Adrenal gland (tissue), 5 donors: ENCODE measurements at regions not wholly inside any gene's neighbourhood (a gene's known extent, or its start where the extent isn't known, plus 50 kb on each side); places are given as distances from the start of the nearest gene placed in this dataset.

ENCODE experiments used
- POLR2A ChIP-seq, 2 donors: fragments of 450-650 bp; IDR thresholded peaks; one replicate each; pipeline ENCODE4 v1.6.1; 2017; ENCODE audit warnings: antibody characterized with exemption in 2 of 2, mild to moderate bottlenecking in 2 of 2, moderate library complexity in 1 of 2
- TF ChIP-seq, protein P1 (sequence below), 6 experiments: fragments of 450-650 bp in 4 of 6; fragments of 200-600 bp in 2 of 6; sonication (generic) in 1 of 6; IDR thresholded peaks; 1 replicate in 5 of 6; 2 replicates in 1 of 6; pipeline versions ENCODE4 v1.5.1 to v1.8.0; 2016 to 2021; ENCODE audit warnings: antibody characterized with exemption in 6 of 6, mild to moderate bottlenecking in 2 of 6, moderate library complexity in 1 of 6
- donor health status: DM: no; HTN: no; CAD: no.

DNA sequence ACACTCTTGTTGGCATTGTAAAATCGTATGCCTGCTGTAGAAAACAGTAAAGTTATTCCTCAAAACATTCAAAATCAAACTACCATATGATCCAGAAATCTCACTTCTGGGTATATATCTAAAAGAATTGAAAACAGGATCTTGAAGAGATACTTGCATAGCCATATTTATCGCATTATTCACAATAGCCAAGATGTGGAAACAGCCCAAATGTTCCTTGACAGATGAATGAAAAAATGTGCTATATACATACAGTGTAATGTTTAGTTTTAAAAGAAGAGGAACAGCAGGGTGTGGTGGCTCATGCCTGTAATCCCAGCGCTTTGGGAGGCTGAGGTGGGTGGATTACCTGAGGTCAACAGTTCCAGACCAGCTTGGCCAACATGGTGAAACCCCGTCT, 234.1 kb upstream of the DAB2 start:
- TF ChIP-seq, protein P1, sequence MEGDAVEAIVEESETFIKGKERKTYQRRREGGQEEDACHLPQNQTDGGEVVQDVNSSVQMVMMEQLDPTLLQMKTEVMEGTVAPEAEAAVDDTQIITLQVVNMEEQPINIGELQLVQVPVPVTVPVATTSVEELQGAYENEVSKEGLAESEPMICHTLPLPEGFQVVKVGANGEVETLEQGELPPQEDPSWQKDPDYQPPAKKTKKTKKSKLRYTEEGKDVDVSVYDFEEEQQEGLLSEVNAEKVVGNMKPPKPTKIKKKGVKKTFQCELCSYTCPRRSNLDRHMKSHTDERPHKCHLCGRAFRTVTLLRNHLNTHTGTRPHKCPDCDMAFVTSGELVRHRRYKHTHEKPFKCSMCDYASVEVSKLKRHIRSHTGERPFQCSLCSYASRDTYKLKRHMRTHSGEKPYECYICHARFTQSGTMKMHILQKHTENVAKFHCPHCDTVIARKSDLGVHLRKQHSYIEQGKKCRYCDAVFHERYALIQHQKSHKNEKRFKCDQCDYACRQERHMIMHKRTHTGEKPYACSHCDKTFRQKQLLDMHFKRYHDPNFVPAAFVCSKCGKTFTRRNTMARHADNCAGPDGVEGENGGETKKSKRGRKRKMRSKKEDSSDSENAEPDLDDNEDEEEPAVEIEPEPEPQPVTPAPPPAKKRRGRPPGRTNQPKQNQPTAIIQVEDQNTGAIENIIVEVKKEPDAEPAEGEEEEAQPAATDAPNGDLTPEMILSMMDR (IDR thresholded peaks at IDR 0.05): no peak
- TF ChIP-seq POLR2A (IDR thresholded peaks at IDR 0.05): no peak
